ENCODE measurements at regions not wholly inside any gene's neighbourhood (a gene's known extent, or its start where the extent isn't known, plus 50 kb on each side); places are given as distances from the start of the nearest gene placed in this dataset.

- DNase-seq (ENCODE audit: extremely low read depth in 1 of 2, low read depth in 1 of 2): no peak
Measured at GRCh38 chr6:133748628-133749027, 140.3 kb upstream of the TCF21 start.

- no peak for DNase-seq (ENCODE audit: extremely low read depth in 1 of 2, low read depth in 1 of 2)
Measured at GRCh38 chr6:133749427-133749826, 139.5 kb upstream of the TCF21 start.

GRCh38 chr6:133752129-133752528, 136.8 kb upstream of the TCF21 start:
- DNase-seq (ENCODE audit: extremely low read depth in 1 of 2, low read depth in 1 of 2): no peak

- no peak for DNase-seq (ENCODE audit: extremely low read depth in 1 of 2, low read depth in 1 of 2)
Measured at GRCh38 chr6:133753756-133754155, 135.2 kb upstream of the TCF21 start.

DNA sequence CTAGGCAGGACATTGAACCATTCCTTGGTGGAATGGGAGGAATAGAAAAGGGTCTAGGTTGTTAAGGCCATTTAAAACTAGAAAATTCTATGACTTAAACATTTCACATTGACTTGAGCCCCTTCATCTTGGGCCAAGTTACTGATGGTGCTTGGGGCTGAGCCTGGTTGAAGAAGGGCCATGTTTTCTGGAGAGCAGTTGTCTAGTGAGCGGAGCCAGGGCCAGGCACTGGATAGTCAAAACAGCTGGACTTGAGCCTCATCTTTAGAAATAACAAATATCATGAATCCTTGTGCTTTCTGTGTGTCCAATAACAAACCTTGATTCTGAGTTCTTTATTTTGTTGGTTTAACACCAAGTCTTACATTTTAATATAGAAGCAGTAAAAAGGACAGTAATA, 134.6 kb upstream of the TCF21 start:
- no peak for DNase-seq (ENCODE audit: extremely low read depth in 1 of 2, low read depth in 1 of 2)

DNA sequence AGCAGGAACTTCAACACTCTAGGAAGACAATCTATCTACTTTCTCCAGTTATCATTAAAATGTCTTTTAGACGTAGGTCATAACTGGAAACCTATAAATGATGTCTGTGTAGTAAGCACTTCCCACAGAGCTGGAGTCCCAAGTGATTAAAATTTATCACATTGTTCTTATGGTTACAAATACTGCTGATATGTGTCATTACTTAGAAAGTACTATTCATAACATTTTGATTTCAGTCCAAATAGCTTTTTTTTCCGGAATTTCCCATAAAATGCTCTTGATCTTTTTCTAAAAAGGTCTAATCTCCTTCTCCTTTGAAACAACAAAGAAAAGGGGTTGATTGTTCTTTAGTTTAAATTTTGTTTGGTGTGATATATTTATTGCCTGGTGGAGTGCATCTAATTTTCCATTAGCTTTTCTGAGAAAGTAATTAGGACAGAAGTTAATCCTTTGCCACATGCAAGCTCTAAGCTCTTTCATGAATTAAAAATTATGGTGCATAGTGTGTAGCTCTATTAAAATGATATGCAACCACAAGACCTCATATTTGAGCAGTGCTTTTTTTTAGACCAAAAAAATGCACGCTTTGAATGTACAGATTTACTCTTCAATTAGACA, 132.7 kb upstream of the TCF21 start:
- DNase-seq (ENCODE audit: extremely low read depth in 1 of 2, low read depth in 1 of 2): no peak

DNA sequence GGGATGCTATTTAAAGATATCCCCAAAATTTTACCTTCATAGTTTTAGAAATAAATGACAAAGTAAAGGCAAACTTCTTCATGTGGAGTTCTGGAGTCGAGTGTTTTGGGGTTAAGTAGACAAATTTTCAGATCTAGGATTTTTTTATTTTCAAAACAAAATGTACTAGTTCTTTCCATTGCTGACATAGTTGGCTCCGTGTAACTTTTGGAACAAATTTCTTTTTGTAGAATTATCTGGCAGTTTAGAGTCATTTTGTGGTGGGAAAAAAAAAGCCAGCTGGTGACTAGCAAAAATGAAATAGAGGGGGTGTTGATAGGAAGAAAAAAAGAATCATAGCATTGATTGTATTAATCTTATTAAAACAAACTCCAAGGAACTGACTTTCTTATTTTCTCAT, 131.6 kb upstream of the TCF21 start:
- DNase-seq (ENCODE audit: extremely low read depth in 1 of 2, low read depth in 1 of 2): no peak

DNA sequence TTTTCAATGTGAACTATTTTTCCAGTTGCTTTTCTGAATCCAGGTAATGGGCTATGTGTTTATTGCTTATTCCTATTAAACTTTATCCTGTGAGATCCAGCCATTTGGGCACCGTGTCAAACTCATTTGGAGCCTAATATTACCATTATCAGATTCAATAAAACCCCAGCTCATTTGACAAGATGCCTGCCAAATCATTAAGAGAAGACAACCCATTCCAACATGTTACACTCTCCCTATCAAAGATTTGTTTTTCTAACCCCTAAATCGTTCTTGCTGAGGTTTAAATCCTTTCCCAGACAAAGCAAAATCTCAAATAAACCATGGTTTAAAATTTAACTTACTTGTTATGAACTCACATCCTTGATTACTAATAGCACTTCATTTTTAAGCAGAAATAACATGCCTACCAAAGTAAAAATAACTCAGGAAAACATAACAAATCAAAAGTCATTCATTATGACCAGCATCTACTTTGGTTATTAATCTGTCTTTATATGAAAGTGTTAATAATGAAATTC, 130.0 kb upstream of the TCF21 start:
- DNase-seq (ENCODE audit: extremely low read depth in 1 of 2, low read depth in 1 of 2): no peak

GRCh38 chr6:133759524-133759923, 129.4 kb upstream of the TCF21 start:
- DNase-seq (ENCODE audit: extremely low read depth in 1 of 2, low read depth in 1 of 2): no peak

GRCh38 chr6:133761706-133762105, 127.2 kb upstream of the TCF21 start:
- no peak for DNase-seq (ENCODE audit: extremely low read depth in 1 of 2, low read depth in 1 of 2)

GRCh38 chr6:133764008-133764753, 124.7 kb upstream of the TCF21 start:
- DNase-seq (ENCODE audit: extremely low read depth in 1 of 2, low read depth in 1 of 2): no peak

DNA sequence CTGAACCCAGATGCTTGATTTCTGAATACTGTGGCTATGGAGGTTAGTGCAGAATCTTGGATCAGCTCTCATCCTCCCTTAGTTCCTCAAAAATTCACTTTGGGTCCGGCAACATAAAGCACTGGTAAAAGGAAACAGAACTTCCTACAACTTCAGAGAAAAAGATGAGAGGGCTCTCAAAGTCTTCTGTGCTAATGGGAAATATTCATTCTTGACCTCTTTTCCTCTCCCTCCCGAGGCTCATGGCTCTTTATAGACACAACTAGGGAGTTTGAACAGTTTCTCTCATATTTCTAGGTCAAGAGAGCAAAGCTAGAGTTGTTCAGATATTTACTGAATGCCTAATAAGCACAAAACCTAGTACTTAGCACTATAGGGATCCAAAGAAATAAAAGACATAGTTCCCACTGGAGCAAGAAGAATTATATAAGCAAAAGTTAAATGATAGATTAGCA, 124.1 kb upstream of the TCF21 start:
- no peak for DNase-seq (ENCODE audit: extremely low read depth in 1 of 2, low read depth in 1 of 2)

DNA sequence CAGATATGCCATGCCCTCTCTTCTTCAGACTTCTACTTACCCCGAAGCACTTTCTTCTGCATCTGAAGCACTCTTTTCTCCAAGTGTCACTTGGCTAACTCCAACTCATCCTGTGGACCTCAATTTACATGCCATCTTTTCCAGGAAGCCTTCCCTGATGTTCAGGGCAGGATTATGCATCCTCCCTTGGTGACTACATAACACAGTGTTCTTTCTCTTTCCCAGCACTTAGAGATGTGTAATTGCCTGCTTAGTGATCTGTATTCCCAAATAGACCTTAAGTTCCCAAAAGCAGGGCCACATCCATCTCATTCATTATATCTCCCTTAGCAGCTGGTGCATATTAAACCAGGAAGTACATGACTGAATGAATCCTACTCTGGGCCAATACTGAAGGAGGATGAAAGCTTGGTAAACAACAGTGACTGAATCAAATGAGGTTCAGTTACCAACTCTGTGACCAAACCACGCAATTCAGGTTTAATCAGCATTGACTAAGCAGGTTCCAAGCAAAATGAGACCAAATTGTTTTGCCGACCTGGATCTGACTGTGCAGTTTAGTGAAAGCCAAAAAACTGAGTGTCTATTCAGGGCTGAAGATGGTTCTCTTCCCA, 121.4 kb upstream of the TCF21 start:
- DNase-seq (ENCODE audit: extremely low read depth in 1 of 2, low read depth in 1 of 2): no peak

- no peak for DNase-seq (ENCODE audit: extremely low read depth in 1 of 2, low read depth in 1 of 2)
Measured at GRCh38 chr6:133768656-133769295, 120.1 kb upstream of the TCF21 start.

GRCh38 chr6:133769463-133769862, 119.5 kb upstream of the TCF21 start:
- DNase-seq (ENCODE audit: extremely low read depth in 1 of 2, low read depth in 1 of 2): no peak

- no peak for DNase-seq (ENCODE audit: extremely low read depth in 1 of 2, low read depth in 1 of 2)
Measured at GRCh38 chr6:133772567-133772966, 116.3 kb upstream of the TCF21 start.

DNA sequence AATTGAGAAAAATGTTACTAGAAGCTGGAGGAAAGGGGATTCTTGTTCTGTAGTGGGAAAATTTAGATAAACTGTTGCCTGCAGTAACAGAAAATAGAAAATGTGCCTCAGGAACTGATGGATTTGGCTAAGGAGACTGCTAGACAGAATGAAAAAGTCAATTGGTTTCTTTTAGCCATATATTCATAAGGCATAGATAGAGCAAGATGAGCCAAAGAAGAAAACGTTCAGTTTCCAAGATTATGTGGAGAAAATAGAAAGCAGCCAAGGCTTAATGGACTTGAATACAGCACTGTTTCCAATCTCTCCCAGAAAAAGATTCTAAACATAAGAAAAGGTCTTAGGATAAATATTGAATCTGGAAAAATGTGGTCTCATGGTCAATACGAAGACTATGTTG, 115.1 kb upstream of the TCF21 start:
- no peak for DNase-seq (ENCODE audit: extremely low read depth in 1 of 2, low read depth in 1 of 2)

DNA sequence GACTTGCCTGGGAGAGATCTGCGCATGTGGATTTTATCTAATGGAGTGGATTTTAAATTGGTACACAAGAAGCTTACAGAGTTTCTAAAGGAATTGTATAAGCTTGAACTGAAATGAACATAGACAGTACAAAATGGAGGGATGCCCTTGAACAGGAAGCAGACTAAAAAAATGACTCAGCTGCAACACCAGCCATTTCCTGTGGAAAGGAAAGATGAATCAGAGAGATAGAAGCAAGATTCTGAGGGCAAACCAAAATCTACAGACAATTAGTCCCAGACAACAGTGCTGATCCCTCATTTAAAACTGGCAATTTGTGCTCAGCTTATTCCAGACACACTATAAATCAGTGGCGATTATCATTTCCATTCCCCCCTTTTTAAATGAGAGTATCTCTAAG, 114.6 kb upstream of the TCF21 start:
- no peak for DNase-seq (ENCODE audit: extremely low read depth in 1 of 2, low read depth in 1 of 2)

- no peak for DNase-seq (ENCODE audit: extremely low read depth in 1 of 2, low read depth in 1 of 2)
Measured at GRCh38 chr6:133778414-133779130, 110.3 kb upstream of the TCF21 start.

GRCh38 chr6:133779916-133780695, 108.8 kb upstream of the TCF21 start:
- no peak for DNase-seq (ENCODE audit: extremely low read depth in 1 of 2, low read depth in 1 of 2)

Measured in activated CD8-positive, alpha-beta memory T cell treated with anti-CD3 and anti-CD28 coated beads for 1 hour (primary cell).